ENCODE measurements at regions not wholly inside any gene's neighbourhood (a gene's known extent, or its start where the extent isn't known, plus 50 kb on each side); places are given as distances from the start of the nearest gene placed in this dataset.

DNA sequence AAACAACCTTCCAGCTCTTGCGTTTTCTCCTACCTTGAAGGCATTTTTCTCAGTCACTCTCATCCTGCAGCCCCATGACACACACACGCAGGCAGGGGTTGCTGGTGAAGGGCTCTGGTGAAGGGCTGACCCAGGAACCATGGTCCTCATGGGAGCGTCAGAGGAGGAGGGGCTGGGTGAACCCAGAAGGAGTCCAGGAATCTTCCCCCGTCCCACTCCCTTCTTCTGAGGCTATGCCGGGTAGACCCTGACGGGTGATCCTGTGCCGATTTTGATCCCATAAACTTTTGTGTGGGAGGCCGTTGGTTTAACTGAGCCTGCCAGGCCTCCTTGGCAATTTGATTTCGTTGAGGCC is 278.4 kb upstream of the FOXF1 start:
- TF ChIP-seq, protein P1, sequence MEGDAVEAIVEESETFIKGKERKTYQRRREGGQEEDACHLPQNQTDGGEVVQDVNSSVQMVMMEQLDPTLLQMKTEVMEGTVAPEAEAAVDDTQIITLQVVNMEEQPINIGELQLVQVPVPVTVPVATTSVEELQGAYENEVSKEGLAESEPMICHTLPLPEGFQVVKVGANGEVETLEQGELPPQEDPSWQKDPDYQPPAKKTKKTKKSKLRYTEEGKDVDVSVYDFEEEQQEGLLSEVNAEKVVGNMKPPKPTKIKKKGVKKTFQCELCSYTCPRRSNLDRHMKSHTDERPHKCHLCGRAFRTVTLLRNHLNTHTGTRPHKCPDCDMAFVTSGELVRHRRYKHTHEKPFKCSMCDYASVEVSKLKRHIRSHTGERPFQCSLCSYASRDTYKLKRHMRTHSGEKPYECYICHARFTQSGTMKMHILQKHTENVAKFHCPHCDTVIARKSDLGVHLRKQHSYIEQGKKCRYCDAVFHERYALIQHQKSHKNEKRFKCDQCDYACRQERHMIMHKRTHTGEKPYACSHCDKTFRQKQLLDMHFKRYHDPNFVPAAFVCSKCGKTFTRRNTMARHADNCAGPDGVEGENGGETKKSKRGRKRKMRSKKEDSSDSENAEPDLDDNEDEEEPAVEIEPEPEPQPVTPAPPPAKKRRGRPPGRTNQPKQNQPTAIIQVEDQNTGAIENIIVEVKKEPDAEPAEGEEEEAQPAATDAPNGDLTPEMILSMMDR (IDR thresholded peaks at IDR 0.05), result no peak
- TF ChIP-seq POLR2AphosphoS5 (IDR thresholded peaks at IDR 0.05; ENCODE audit: low read depth, low read length), result no peak
- TF ChIP-seq, protein P2, sequence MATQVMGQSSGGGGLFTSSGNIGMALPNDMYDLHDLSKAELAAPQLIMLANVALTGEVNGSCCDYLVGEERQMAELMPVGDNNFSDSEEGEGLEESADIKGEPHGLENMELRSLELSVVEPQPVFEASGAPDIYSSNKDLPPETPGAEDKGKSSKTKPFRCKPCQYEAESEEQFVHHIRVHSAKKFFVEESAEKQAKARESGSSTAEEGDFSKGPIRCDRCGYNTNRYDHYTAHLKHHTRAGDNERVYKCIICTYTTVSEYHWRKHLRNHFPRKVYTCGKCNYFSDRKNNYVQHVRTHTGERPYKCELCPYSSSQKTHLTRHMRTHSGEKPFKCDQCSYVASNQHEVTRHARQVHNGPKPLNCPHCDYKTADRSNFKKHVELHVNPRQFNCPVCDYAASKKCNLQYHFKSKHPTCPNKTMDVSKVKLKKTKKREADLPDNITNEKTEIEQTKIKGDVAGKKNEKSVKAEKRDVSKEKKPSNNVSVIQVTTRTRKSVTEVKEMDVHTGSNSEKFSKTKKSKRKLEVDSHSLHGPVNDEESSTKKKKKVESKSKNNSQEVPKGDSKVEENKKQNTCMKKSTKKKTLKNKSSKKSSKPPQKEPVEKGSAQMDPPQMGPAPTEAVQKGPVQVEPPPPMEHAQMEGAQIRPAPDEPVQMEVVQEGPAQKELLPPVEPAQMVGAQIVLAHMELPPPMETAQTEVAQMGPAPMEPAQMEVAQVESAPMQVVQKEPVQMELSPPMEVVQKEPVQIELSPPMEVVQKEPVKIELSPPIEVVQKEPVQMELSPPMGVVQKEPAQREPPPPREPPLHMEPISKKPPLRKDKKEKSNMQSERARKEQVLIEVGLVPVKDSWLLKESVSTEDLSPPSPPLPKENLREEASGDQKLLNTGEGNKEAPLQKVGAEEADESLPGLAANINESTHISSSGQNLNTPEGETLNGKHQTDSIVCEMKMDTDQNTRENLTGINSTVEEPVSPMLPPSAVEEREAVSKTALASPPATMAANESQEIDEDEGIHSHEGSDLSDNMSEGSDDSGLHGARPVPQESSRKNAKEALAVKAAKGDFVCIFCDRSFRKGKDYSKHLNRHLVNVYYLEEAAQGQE (IDR thresholded peaks at IDR 0.05; ENCODE audit: insufficient read depth in 1 of 2, low read depth in 2 of 2, low read length in 1 of 2), result no peak
- TF ChIP-seq SIN3A (IDR thresholded peaks at IDR 0.05; ENCODE audit: borderline replicate concordance, insufficient read depth, low read depth, low read length), result no peak
- no peak for TF ChIP-seq TCF7L2 (IDR thresholded peaks at IDR 0.05; ENCODE audit: low read depth, low read length)

All from Panc1 (cell line).